ENCODE measurements at regions not wholly inside any gene's neighbourhood (a gene's known extent, or its start where the extent isn't known, plus 50 kb on each side); places are given as distances from the start of the nearest gene placed in this dataset.
"Not testable (repeated sequence)": the region's sequence is repeated elsewhere in the genome, so short reads cannot be mapped to it uniquely, and the experiment has no call there.

- no peak for FAIRE-seq
These were observed 170.6 kb upstream of the TSC22D1 start for GRCh38 chr13:44746690-44747089.

GRCh38 chr13:44744880-44745633 is 168.9 kb upstream of the TSC22D1 start:
- no peak for FAIRE-seq

DNA sequence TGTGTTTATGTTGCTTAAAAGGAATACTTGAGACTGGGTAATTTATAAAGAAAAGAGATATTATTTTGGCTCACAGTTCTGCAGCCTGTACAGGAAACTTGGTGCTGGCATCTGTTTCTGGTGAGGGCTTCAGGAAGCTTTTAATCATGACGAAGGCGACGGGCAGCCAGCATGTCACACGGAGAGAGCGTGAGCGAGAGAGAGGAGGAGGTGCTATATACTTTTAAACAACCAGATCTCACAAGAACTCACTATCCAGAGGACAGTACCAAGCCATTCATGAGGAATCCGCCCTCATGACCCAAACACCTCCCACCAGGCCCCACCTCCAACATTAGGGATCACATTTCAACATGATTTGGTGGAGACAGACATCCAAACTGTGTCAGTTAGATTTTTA is 163.4 kb upstream of the TSC22D1 start:
- FAIRE-seq: no peak

DNA sequence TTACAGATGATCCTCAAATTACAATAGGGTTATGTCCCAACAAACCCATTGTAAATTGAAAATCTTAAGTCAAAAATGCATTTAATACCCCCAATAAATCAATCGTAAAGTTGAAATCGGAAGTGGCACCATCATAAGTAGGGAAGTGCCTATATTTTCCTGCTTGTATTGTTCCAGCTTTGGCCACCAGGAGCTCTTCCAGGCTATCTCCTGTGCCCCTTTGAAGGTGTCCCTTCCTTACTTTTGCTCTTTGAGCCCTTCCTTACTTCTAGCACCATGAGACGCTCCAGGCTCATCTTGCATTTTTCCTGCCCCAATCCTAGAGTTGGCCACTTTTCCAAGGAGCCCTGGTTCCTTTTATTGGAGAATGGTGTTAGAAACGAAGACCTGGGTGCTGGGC is 163.0 kb upstream of the TSC22D1 start:
- no peak for FAIRE-seq

DNA sequence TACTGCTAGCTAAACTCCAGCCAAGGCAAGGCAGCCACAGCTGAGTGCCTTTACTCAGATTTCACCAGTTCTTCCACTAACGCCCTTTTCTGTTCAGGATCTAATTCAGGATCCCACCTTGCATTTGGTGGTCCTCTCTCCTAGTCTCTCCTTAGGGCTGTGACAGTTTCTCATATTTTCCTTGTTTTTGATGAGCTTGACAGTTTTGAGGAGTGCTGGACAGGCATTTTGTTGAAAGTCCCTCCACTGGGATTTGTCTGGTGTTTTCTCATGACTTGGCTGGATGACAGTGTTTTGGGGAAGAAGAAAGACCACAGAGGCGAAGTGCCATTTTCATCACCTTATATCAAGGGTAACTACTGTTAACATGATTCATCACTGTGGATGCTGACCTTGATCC is 162.3 kb upstream of the TSC22D1 start:
- no peak for FAIRE-seq

- no peak for FAIRE-seq
These were observed 159.7 kb upstream of the TSC22D1 start for GRCh38 chr13:44735806-44736205.

DNA sequence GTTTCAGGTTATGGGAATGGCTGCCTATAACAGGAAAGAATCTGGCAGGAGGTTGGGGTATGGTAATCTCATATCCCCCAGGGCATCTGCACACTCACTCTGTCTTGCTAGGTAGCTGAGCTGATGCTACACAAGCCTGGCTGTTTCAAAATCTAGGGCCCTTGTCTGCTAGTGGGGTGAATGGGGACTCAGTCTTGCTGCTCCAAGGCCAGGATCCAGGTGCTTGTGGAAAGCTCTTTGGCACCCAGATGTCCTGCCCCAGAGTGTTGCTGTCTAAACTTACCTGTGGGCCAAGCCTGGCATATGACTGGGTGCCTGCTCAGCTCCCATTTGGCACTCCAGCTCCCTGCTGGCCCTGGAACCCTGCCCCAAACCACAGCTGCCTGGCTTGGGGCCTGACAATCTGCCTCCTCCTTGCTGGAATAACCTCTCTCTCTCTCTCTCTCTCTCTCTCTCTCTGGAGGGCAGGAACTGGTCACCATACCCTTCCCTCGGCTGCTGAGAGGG is 158.1 kb upstream of the TSC22D1 start:
- no peak for FAIRE-seq

DNA sequence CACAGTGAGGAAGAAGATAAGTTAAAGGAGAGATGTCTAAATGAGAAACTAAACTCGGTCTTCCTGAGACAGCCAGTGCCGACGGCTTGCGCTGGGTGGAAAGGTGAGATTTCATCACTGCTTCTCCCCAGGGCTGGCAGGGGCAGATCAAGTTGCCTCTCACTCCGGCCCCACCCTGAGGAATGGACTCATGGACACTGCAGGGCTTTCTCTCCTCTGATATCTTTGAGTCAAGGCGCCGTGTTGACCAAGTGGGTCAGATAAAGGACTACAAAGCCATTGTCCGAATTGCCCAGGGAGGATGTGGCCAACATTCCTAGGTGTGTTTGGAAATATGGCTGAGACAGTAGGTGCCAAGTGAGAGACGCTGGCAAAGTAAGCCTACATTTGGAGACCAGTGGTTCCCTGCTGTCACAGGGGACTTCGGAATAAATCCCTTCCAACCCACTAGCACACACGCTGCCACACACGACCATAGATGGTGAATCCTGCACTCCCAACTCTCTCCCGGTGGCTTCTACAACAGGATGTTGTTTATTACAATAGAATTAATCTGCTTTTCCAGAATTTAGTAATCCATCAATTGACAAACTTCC is 156.5 kb upstream of the TSC22D1 start:
- FAIRE-seq: no peak

DNA sequence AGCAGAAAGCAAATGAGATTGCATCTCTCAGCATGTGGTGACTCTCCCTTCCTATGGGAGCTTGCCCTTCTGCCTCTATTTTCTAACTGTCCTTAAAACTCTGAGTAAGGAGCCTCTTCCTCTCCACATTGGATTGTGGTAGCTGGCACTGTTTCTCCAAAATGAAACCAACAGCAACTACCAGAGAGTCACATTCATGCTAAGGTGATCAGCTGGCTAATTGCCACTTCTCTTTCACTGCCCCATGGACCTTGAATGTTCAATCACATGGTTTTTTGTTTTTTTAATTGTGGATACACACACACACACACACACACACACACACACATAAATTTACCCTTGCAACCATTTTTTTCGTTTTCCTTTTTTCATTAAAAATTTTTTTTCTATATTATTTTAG is 154.7 kb upstream of the TSC22D1 start:
- no peak for FAIRE-seq

- no peak for FAIRE-seq
These were observed 154.0 kb upstream of the TSC22D1 start for GRCh38 chr13:44730099-44730498.

DNA sequence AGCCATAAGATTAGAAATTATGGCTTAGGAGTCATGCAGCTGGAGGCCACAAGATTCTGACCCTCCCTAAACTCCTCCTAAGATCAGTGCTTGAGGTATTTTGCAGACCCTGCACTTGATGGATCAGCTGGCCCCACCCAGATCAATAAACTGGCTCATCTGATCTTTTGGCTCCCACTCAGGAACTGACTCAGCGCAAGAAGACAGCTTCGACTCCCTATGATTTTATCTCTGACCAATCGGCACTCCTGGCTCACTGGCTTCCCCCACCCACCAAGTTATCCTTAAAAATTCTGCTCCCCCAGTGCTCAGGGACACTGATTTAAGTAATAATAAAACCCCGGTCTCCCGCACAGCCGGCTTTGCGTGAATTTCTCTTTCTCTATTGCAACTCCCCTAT is 151.5 kb upstream of the TSC22D1 start:
- FAIRE-seq: not testable (repeated sequence)

DNA sequence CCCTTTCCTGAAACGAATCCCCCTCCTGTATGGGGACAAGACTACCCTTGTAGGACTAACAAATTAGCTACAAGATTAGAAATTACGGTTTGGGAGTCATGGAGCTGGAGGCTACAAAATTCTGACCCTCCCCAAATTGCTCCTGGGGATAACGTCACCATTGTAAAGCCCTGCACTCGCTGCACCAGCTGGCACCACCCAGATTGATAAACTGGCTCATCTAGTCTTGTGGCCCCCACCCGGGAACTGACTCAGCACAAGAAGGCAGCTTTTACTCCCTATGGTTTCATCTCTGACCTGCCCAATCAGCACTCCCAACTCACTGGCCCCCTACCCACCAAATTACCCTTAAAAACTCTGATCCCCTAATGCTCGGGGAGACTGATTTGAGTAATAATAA is 150.6 kb upstream of the TSC22D1 start:
- FAIRE-seq: no peak

DNA sequence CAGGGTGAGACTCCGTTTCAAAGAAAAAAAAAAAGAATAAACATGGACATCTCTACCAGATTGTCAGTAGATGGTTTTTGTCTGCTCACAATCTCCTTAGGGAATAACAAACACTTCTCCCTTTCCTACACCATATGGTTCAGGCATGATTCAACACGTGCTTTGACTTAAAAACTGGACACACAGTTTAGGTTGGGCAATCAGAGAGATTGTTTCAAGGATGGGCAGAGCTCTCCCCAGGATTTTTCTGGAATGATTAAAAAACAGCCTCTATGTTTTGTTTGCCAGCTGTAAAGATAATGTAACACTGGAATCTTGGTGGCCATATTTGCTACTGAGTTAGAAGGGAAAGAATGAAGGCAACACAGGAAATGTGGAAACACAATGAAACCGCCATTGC is 150.1 kb upstream of the TSC22D1 start:
- no peak for FAIRE-seq

DNA sequence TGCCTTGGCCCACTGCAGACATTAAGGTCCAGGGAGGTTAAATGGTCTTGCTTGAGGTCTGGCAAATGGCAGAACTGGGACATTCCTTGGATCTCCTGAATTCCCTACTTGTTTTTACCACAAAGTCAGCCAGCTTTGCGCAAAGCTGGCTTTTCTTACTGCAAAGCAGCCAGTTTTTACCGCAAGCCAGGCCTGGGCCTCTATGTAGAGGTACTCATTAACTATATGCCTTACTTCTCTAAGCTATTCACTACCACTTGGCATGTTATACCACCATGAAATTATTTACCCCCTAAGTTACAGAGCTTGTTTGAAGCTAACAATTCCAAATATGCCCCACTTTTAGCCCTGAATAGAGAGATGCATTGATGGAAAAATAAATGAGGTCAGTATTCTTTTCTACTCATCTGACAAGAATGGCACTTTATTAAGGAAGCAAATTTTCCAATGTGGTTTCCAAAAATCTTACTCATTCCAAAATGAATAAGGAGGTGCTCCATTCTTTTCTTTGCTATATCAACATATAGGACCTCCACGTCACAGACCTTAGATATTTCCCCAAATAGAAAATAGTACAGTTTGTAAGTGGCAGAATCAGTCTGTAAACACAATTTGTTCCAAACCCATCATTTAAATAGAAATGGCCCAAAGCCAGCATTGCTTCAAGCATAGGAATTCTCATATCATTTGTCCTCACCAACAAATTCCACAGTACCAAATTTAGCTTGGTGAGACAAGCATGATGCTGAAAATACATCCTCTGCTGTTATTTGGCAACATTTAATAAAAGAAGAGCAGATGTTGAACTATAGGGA is 143.9 kb upstream of the TSC22D1 start:
- no peak for FAIRE-seq

DNA sequence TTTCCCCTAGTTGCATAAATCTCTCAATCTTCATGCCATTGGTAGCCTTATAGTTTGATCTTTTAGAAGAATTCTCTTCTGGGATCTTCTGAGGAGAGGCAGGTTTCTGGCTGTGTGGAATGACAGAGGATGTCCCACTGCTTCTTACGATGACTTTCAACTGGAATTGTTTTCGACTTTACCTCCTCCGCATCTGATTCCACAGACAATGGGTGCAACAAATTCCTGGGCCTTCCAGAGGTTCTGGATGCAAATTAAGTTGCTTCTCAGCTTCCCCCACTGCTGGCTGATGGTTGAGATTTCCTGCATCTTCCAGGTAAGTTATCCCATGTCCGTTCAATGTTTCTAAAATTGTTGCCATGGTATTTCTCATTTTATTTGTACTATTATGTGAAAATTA is 142.3 kb upstream of the TSC22D1 start:
- FAIRE-seq: no peak

DNA sequence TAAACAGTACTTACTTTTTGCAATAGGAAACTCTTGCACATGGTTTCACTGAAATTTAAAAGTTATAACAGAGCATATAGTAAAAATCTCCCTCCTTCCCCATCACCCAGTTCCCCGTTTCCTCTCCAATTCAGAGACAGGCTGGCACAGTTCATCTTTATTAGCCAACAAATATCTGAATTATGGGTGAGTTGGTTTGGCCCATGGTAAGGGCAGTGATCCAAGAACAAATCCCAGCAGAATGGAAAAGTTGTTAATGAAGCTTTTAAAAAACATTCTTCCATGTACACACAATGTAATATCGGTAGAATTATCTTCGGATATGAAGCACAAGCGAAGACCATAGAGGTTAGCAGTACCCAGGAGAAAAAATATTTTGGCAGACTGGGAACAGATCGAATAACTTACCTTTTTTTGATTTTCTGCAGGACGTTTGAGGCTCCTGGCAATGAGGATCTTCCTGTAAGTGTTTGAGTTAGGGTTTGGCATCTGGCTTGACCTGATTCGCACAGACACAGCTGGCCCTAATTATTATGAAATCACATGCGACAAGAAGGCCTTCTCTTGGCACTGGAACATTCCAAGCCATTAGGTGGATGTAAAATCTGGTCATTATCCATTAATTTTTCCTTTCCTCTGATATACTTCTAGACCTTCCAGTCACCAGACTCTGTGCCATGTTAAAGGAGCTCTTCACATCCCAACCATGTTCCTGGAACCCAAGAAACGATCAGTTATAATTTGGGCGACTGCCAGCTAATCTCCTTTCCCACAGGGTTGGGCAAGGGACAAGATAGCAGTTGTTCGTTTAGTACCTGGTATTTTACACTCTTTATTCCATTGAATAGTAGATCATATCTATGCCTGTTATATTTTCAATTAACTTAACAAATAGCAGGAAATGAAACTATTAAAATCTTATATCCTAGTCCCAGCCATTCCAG is 139.4 kb upstream of the TSC22D1 start:
- FAIRE-seq: no peak

DNA sequence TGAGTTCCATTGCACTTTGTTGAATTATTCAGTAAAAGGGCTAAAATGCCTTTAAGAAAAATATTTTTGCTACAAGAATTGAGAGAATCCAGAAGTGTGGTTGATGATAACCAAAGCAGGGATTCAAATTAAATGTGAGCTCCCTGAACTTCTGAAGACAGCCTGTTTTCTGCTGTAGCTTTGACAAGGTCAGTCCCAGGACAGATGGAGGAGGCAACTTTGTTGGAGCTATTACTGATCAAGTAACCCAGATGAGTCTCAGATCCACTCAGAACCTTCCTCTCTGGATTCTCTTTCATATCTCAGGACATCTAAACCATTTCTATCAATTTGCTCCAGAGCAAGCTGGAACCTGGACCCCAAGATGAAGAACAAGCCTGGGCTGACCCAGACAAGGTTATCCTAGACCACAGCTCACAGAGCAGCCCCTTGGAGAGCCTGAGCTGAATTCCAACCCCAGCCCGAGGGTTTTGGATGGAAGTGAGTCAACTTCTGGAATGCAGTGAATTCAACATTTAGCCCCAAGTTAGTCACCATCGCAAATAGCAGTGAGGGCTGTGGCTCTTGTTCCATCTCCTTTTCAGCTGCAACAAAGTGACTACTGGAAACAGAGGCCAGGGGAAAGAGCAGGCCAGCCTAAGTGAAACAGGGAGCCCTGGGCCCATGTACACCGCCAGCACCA is 137.8 kb upstream of the TSC22D1 start:
- peak; percentile 13 for FAIRE-seq

DNA sequence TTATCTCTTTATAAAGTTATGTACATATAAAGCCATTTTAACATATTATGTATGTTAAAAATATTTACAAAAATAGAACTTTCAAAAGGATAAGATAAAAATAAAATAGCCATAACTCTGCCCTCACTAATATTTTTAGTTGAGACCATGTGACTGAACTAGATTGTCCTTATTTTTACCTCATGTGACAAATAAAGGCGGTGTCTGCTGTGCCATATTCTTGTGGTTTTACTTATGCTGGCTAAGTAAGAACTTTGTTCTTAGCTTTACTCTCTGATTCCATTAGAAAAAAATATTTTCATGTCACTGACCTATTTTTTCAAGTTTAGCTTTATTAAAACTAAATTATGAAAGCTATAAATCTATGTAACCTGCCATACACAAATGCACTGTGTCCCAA is 135.6 kb upstream of the TSC22D1 start:
- FAIRE-seq: no peak

DNA sequence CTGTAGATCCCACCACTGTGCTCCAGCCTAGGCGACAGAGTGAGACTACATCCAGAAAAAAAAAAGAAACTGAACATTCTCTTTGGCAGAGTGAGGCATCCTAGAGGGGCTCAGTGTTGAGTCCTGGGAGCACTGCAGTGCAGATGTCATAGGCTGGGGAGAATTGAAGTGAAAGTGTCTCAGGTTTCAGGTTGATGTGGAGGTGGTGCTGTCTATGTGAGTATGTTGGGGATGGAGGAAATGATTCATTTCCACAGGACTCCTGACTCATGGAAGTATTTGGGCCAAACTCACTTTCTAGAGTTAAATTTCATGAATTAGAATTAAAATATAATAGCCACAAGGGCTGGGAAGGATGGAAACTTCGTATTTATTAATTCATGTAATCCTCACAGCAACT is 134.4 kb upstream of the TSC22D1 start:
- FAIRE-seq: no peak

DNA sequence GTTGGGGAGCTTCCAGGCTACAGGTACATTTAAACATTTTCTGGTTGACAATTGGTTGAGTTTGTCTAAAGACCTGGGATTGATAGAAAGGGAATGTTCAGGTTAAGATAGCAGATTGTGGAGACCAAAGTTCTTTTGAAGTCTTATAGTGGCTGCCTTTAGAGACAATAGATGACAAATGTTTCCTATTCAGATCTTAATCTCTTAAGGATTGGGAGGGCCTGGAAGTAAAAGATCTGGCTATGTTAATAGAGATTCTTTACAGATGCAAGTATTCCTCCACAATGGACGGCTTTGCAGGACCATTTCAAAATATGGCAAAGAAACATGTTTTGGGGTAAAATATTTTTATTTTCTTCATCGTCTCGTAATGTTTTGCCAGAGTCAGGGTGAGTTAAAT is 128.7 kb upstream of the TSC22D1 start:
- not testable (repeated sequence) for FAIRE-seq

- no peak for FAIRE-seq
These were observed 127.2 kb upstream of the TSC22D1 start for GRCh38 chr13:44703371-44703770.

DNA sequence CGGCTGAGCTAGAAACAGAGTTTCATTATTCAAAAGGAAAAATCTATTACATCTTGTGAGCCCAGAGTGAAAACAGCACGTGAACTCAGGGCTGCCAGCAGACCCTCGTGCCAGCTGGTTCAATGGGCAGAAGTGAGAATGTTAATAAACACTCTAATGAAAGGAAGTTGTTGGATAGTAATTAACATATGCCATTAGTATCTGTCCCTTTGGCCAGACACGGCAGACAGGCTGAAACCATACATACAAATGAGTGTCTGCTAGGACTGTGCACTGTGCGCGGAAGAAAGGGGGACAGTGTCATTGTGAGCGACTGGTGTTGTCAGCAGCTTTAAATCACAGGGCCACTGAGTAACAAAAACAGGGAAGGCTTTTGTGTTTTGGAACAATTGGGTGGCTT is 121.9 kb upstream of the TSC22D1 start:
- no peak for FAIRE-seq
